Caco-2 (cell line): ENCODE measurements at regions not wholly inside any gene's neighbourhood (a gene's known extent, or its start where the extent isn't known, plus 50 kb on each side); places are given as distances from the start of the nearest gene placed in this dataset.

Experiments
- BruUV-seq: library from RNA; stranded (reverse); fragments of 400-500 nt; replicated peaks from 2 replicates; lab custom pipeline; 2021; lab: Mats Ljungman, UMichigan
- CTCF ChIA-PET: fragments of 300-600 bp; sonication (Branson Sonifier 250); formaldehyde crosslinking; loops from one replicate; lab custom pipeline; 2022; ENCODE audit warnings: antibody characterized with exemption; lab: Charles Lee
- POLR2A ChIA-PET: fragments of 300-600 bp; sonication (Branson Sonifier 250); formaldehyde crosslinking; loops from one replicate; lab custom pipeline; 2022; ENCODE audit warnings: antibody characterized with exemption; lab: Charles Lee
- DNase-seq, 2 experiments: peaks; one replicate each; pipeline versions ENCODE4 v3.0.0 to v3.0.0-alpha.2; 2020 to 2022
- H3K27me3 ChIP-seq: replicated peaks from 2 replicates; pipeline ENCODE4 v1.6.0; 2011; ENCODE audit warnings: low read length; ENCODE audit not compliant: control insufficient read depth, insufficient read depth
- H3K36me3 ChIP-seq: 2 replicates; pipeline ENCODE4 v1.5.1; 2011; ENCODE audit warnings: low read length; ENCODE audit not compliant: control insufficient read depth, insufficient read depth
- H3K4me1 ChIP-seq: fragments of 250-450 bp; sonication (Bioruptor Pico); 2 replicates; pipeline ENCODE4 v1.5.1; 2020; ENCODE audit warnings: mild to moderate bottlenecking
- H3K4me3 ChIP-seq: 2 replicates; pipeline ENCODE4 v1.5.1; 2011; ENCODE audit warnings: low read depth, mild to moderate bottlenecking, control low read depth, low read length
- H3K9me3 ChIP-seq: fragments of 250-450 bp; sonication (Bioruptor Pico); 2 replicates; pipeline ENCODE4 v1.5.1; 2020; ENCODE audit warnings: mild to moderate bottlenecking, moderate library complexity
- H3K27ac Mint-ChIP-seq: one replicate; pipeline ENCODE4 v1.8.0; 2022; ENCODE audit warnings: mixed read lengths; ENCODE audit not compliant: unreplicated experiment
- H3K27me3 Mint-ChIP-seq: one replicate; pipeline ENCODE4 v1.8.0; 2022; ENCODE audit warnings: mixed read lengths; ENCODE audit not compliant: insufficient read depth, unreplicated experiment
- H3K36me3 Mint-ChIP-seq: one replicate; pipeline ENCODE4 v1.8.0; 2022; ENCODE audit warnings: mild to moderate bottlenecking, mixed read lengths; ENCODE audit not compliant: insufficient read depth, unreplicated experiment
- H3K4me1 Mint-ChIP-seq: one replicate; pipeline ENCODE4 v1.8.0; 2022; ENCODE audit warnings: low read depth, mixed read lengths; ENCODE audit not compliant: unreplicated experiment
- H3K4me3 Mint-ChIP-seq: one replicate; pipeline ENCODE4 v1.8.0; 2022; ENCODE audit warnings: mild to moderate bottlenecking, moderate library complexity, mixed read lengths; ENCODE audit not compliant: unreplicated experiment
- H3K9me3 Mint-ChIP-seq: one replicate; pipeline ENCODE4 v1.8.0; 2022; ENCODE audit warnings: mixed read lengths; ENCODE audit not compliant: unreplicated experiment
- CTCF ChIP-seq, 2 experiments: fragments of 200-600 bp in 1 of 2; IDR thresholded peaks; 1 replicate in 1 of 2; 2 replicates in 1 of 2; pipeline versions ENCODE4 v1.5.1 to v1.8.0; 2011 to 2022; ENCODE audit warnings: antibody characterized with exemption in 1 of 2, control low read depth in 1 of 2, inconsistent platforms in 1 of 2, low read depth in 1 of 2, low read length in 1 of 2, mild to moderate bottlenecking in 1 of 2, moderate library complexity in 1 of 2; ENCODE audit not compliant: insufficient read depth in 1 of 2, severe bottlenecking in 1 of 2, unreplicated experiment in 1 of 2
- intact Hi-C: fragments of 100-400 bp; cut with micrococcal nuclease; formaldehyde crosslinking; loops from one replicate; pipeline ENCODE4 v1.10.0; 2022; ENCODE audit not compliant: unreplicated experiment

- Mint-ChIP-seq H3K27me3 (peaks cover 18% of the 10 kb centered on the region), H3K9me3 (no peaks in the 10 kb centered on the region), H3K27ac (no peak overlapping the region), H3K36me3 (no peaks in the 10 kb centered on the region), H3K4me1 (no peaks in the 10 kb centered on the region), H3K4me3 (no peak overlapping the region)
- no peak for DNase-seq
- intact Hi-C loops = no loop called here
- TF ChIP-seq CTCF (IDR thresholded peaks at IDR 0.05; ENCODE audit: insufficient read depth in 1 of 2, low read depth in 1 of 2, low read length in 1 of 2, severe bottlenecking in 1 of 2, unreplicated experiment in 1 of 2) = no peak
- CTCF ChIA-PET = no interaction called here
- Histone ChIP-seq H3K27me3 (no peaks in the 10 kb centered on the region; the same call in 1 of the 2 replicates), H3K9me3 (no peaks in the 10 kb centered on the region), H3K4me3 (no peak overlapping the region), H3K36me3 (no peaks in the 10 kb centered on the region), H3K4me1 (no peaks in the 10 kb centered on the region)
- POLR2A ChIA-PET = no interaction called here
- BruUV-seq = no TSS peak
Measured at GRCh38 chr6:23964865-23965264, 161.2 kb upstream of the NRSN1 start.

- ChIA-PET CTCF (no interaction called here), POLR2A (no interaction called here)
- DNase-seq = no peak
- Mint-ChIP-seq H3K4me3 (no peak overlapping the region), H3K4me1 (no peaks in the 10 kb centered on the region), H3K27ac (no peak overlapping the region), H3K27me3 (peaks cover 28% of the 10 kb centered on the region), H3K36me3 (no peaks in the 10 kb centered on the region), H3K9me3 (no peaks in the 10 kb centered on the region)
- Histone ChIP-seq H3K9me3 (no peaks in the 10 kb centered on the region), H3K4me1 (no peaks in the 10 kb centered on the region), H3K4me3 (no peak overlapping the region), H3K27me3 (no peaks in the 10 kb centered on the region), H3K36me3 (no peaks in the 10 kb centered on the region)
- no TSS peak for BruUV-seq
- TF ChIP-seq CTCF (IDR thresholded peaks at IDR 0.05; ENCODE audit: insufficient read depth in 1 of 2, low read depth in 1 of 2, low read length in 1 of 2, severe bottlenecking in 1 of 2, unreplicated experiment in 1 of 2) = no peak
- intact Hi-C loops = no loop called here
Measured at GRCh38 chr6:23969344-23969743, 156.7 kb upstream of the NRSN1 start.

GRCh38 chr6:23977706-23978105, 148.3 kb upstream of the NRSN1 start:
- DNase-seq = no peak
- TF ChIP-seq CTCF (IDR thresholded peaks at IDR 0.05; ENCODE audit: insufficient read depth in 1 of 2, low read depth in 1 of 2, low read length in 1 of 2, severe bottlenecking in 1 of 2, unreplicated experiment in 1 of 2) = no peak
- Histone ChIP-seq H3K4me1 (no peaks in the 10 kb centered on the region), H3K27me3 (no peaks in the 10 kb centered on the region), H3K4me3 (no peak overlapping the region), H3K36me3 (no peaks in the 10 kb centered on the region), H3K9me3 (no peaks in the 10 kb centered on the region)
- ChIA-PET CTCF (no interaction called here), POLR2A (no interaction called here)
- Mint-ChIP-seq H3K27ac (no peak overlapping the region), H3K4me3 (no peak overlapping the region), H3K9me3 (no peaks in the 10 kb centered on the region), H3K4me1 (no peaks in the 10 kb centered on the region), H3K36me3 (no peaks in the 10 kb centered on the region), H3K27me3 (no peaks in the 10 kb centered on the region)
- no TSS peak for BruUV-seq
- intact Hi-C loops = no loop called here
